Endothelial cell of umbilical vein (primary cell): ENCODE measurements at regions not wholly inside any gene's neighbourhood (a gene's known extent, or its start where the extent isn't known, plus 50 kb on each side); places are given as distances from the start of the nearest gene placed in this dataset.
"Not testable (repeated sequence)": the region's sequence is repeated elsewhere in the genome, so short reads cannot be mapped to it uniquely, and the experiment has no call there.

ENCODE experiments used
- BruUV-seq: library from RNA; stranded (reverse); fragments of 400-500 nt; replicated peaks from 2 replicates; lab custom pipeline; 2021; lab: Mats Ljungman, UMichigan
- CTCF ChIA-PET: fragments of 300-600, 350-600 bp; sonication (Branson Sonifier 250); formaldehyde crosslinking; loops from one replicate; lab custom pipeline; 2021; ENCODE audit warnings: antibody characterized with exemption, inconsistent platforms; lab: Charles Lee
- POLR2A ChIA-PET: fragments of 300-600, 350-600 bp; sonication (Branson Sonifier 250); formaldehyde crosslinking; loops from one replicate; lab custom pipeline; 2021; ENCODE audit warnings: antibody characterized with exemption, inconsistent platforms; lab: Charles Lee
- DNase-seq: peaks from one replicate; pipeline ENCODE4 v3.0.0-alpha.2; 2011; ENCODE audit warnings: low read depth, low spot score
- FAIRE-seq: peaks from 2 replicates; lab custom pipeline; 2011; peaks lifted over from hg19 to GRCh38; lab: Jason Lieb, UNC
- H2AFZ ChIP-seq: 2 replicates; pipeline ENCODE4 v1.6.0; 2012; ENCODE audit warnings: low read depth, low read length, control low read depth, inconsistent platforms
- H3K27ac ChIP-seq: 2 replicates; pipeline ENCODE4 v1.5.1; 2011; ENCODE audit warnings: low read depth, mild to moderate bottlenecking, control low read depth, low read length, moderate library complexity; ENCODE audit not compliant: insufficient read depth
- H3K27me3 ChIP-seq, 2 experiments: 2 replicates each; pipeline versions ENCODE4 v1.6.0 to v1.6.1; 2011; ENCODE audit warnings: low read length in 2 of 2, mixed read lengths in 1 of 2; ENCODE audit not compliant: control insufficient read depth in 2 of 2, insufficient read depth in 2 of 2
- H3K36me3 ChIP-seq, 2 experiments: 2 replicates in 1 of 2; 3 replicates in 1 of 2; pipeline ENCODE4 v1.5.1; 2011; ENCODE audit warnings: low read length in 2 of 2, mild to moderate bottlenecking in 1 of 2, moderate library complexity in 1 of 2; ENCODE audit not compliant: control insufficient read depth in 2 of 2, insufficient read depth in 2 of 2; ENCODE audit errors: extremely low read depth in 1 of 2
- H3K4me1 ChIP-seq: 3 replicates; pipeline ENCODE4 v1.5.1; 2011; ENCODE audit warnings: mild to moderate bottlenecking, low read length; ENCODE audit not compliant: control insufficient read depth, insufficient read depth; ENCODE audit errors: extremely low read depth
- H3K4me2 ChIP-seq: 2 replicates; pipeline ENCODE4 v1.6.1; 2011; ENCODE audit warnings: low read length, control low read depth, mixed read lengths; ENCODE audit not compliant: insufficient read depth
- H3K4me3 ChIP-seq, 3 experiments: fragments of 200-600 bp in 1 of 3; sonication (generic), shearing (Covaris generic) in 1 of 3; replicated peaks in 1 of 3; 2 replicates each; pipeline ENCODE4 v1.5.1; 2011 to 2016; ENCODE audit warnings: control low read depth in 3 of 3, low read length in 3 of 3, mild to moderate bottlenecking in 2 of 3, inconsistent platforms in 1 of 3, low read depth in 1 of 3, moderate library complexity in 1 of 3; ENCODE audit not compliant: insufficient read depth in 1 of 3
- H3K79me2 ChIP-seq: 2 replicates; pipeline ENCODE4 v1.6.0; 2012; ENCODE audit warnings: low read length, inconsistent platforms; ENCODE audit not compliant: control insufficient read depth, insufficient read depth
- H3K9ac ChIP-seq: replicated peaks from 2 replicates; pipeline ENCODE3; 2011; ENCODE audit warnings: low read length, control low read depth; ENCODE audit not compliant: insufficient read depth; ENCODE audit errors: extremely low read depth
- H3K9me1 ChIP-seq: replicated peaks from 3 replicates; pipeline ENCODE4 v1.6.0; 2011; ENCODE audit warnings: mild to moderate bottlenecking, low read length; ENCODE audit not compliant: control insufficient read depth, insufficient read depth; ENCODE audit errors: extremely low read depth
- H3K9me3 ChIP-seq: replicated peaks from 2 replicates; pipeline ENCODE4 v1.5.1; 2012; ENCODE audit warnings: low read length, inconsistent platforms; ENCODE audit not compliant: control insufficient read depth, insufficient read depth
- H4K20me1 ChIP-seq: replicated peaks from 2 replicates; pipeline ENCODE3; 2011; ENCODE audit warnings: mild to moderate bottlenecking, low read length; ENCODE audit not compliant: control insufficient read depth, insufficient read depth; ENCODE audit errors: extremely low read depth
- EZH2 ChIP-seq: IDR thresholded peaks from 2 replicates; pipeline ENCODE4 v1.6.1; 2012; ENCODE audit warnings: borderline replicate concordance, low read depth, mild to moderate bottlenecking, moderate library complexity, low read length, inconsistent platforms; ENCODE audit not compliant: severe bottlenecking
- FOS ChIP-seq: IDR thresholded peaks from 2 replicates; pipeline ENCODE4 v1.6.1; 2011; ENCODE audit warnings: mild to moderate bottlenecking, low read length, moderate library complexity, borderline replicate concordance; ENCODE audit not compliant: insufficient read depth
- GATA2 ChIP-seq: IDR thresholded peaks from 2 replicates; pipeline ENCODE4 v1.7.0; 2011; ENCODE audit warnings: low read depth, mild to moderate bottlenecking, moderate library complexity, mixed read lengths, low read length; ENCODE audit not compliant: insufficient read length, insufficient read depth
- JUN ChIP-seq: IDR thresholded peaks from 2 replicates; pipeline ENCODE4 v1.6.1; 2011; ENCODE audit warnings: borderline replicate concordance, low read depth; ENCODE audit not compliant: insufficient read length, insufficient read depth
- MYC ChIP-seq: IDR thresholded peaks from one replicate; pipeline ENCODE4 v1.6.1; 2011; ENCODE audit warnings: mild to moderate bottlenecking, low read depth, low read length
- POLR2A ChIP-seq: IDR thresholded peaks from 2 replicates; pipeline ENCODE4 v1.6.1; 2012; ENCODE audit warnings: low read depth, mild to moderate bottlenecking, control low read depth, low read length
- POLR2AphosphoS5 ChIP-seq: IDR thresholded peaks from 2 replicates; pipeline ENCODE4 v1.6.1; 2012; ENCODE audit warnings: low read depth, mild to moderate bottlenecking, control low read depth, low read length, moderate library complexity; ENCODE audit not compliant: insufficient read depth
- dilution Hi-C: fragments of 300-500 bp; cut with MboI; formaldehyde crosslinking; loops from one replicate; pipeline ENCODE4 v1.15.0; 2019; ENCODE audit warnings: low sequenced_read_pairs; ENCODE audit not compliant: extremely low pct_ligation_motif_present
- intact Hi-C: fragments of 100-400 bp; cut with micrococcal nuclease; formaldehyde crosslinking; loops from one replicate; pipeline ENCODE4 v1.10.0; 2022
- TF ChIP-seq, protein P1 (sequence below): IDR thresholded peaks from 2 replicates; pipeline ENCODE4 v1.6.1; 2011; ENCODE audit not compliant: insufficient read depth, insufficient read length
- TF ChIP-seq, protein P2 (sequence below), 2 donors: IDR thresholded peaks; 1 replicate in 1 of 2; 2 replicates in 1 of 2; pipeline ENCODE4 v1.5.1; 2011; ENCODE audit warnings: low read length in 2 of 2, mild to moderate bottlenecking in 2 of 2, moderate library complexity in 2 of 2, control low read depth in 1 of 2, inconsistent platforms in 1 of 2, low read depth in 1 of 2; ENCODE audit not compliant: insufficient read depth in 1 of 2; ENCODE audit errors: extremely low read depth in 1 of 2

DNA sequence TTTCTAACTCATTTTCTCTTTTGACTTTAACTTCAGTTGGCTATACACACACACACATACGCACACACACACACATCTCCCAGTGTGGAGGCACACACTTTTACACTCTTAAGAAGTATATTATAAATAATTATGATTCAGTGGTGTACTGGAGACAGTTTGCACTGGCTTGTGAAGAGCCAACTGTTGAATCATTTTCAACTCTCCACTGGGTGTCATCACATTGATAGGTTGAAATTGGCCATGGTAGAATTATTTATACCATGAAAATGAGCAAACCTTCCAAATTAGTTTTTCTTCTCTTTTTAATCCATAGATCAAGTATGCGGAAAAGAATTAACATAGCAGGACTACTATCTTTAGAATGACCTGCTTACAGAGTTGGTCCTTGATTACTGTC, 407.1 kb downstream of the BMP2 start:
- Histone ChIP-seq H3K4me3 (no peak overlapping the region), H3K9me1 (no peaks in the 10 kb centered on the region), H3K36me3 (no peaks in the 10 kb centered on the region), H3K9ac (no peak overlapping the region), H3K27me3 (no peaks in the 10 kb centered on the region), H3K4me1 (no peaks in the 10 kb centered on the region), H2AFZ (no peak overlapping the region), H3K27ac (no peak overlapping the region), H3K9me3 (no peaks in the 10 kb centered on the region), H4K20me1 (no peaks in the 10 kb centered on the region), H3K79me2 (no peaks in the 10 kb centered on the region), H3K4me2 (no peak overlapping the region)
- no peak for FAIRE-seq
- intact Hi-C loops = no loop called here
- ChIA-PET POLR2A (no interaction called here), CTCF (interaction anchor here (1.2 kb wide), 2 partner anchors 22 to 538 kb away, joined by 3 read pairs; no protein-coding TSS in a partner anchor)
- DNase-seq = no peak
- TF ChIP-seq GATA2 (no peak), POLR2A (no peak), FOS (no peak), MYC (no peak), POLR2AphosphoS5 (no peak), EZH2 (no peak), JUN (no peak)
- TF ChIP-seq, protein P1, sequence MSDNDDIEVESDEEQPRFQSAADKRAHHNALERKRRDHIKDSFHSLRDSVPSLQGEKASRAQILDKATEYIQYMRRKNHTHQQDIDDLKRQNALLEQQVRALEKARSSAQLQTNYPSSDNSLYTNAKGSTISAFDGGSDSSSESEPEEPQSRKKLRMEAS = no peak
- TF ChIP-seq, protein P2, sequence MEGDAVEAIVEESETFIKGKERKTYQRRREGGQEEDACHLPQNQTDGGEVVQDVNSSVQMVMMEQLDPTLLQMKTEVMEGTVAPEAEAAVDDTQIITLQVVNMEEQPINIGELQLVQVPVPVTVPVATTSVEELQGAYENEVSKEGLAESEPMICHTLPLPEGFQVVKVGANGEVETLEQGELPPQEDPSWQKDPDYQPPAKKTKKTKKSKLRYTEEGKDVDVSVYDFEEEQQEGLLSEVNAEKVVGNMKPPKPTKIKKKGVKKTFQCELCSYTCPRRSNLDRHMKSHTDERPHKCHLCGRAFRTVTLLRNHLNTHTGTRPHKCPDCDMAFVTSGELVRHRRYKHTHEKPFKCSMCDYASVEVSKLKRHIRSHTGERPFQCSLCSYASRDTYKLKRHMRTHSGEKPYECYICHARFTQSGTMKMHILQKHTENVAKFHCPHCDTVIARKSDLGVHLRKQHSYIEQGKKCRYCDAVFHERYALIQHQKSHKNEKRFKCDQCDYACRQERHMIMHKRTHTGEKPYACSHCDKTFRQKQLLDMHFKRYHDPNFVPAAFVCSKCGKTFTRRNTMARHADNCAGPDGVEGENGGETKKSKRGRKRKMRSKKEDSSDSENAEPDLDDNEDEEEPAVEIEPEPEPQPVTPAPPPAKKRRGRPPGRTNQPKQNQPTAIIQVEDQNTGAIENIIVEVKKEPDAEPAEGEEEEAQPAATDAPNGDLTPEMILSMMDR (IDR thresholded peaks at IDR 0.05; ENCODE audit: extremely low read depth in 1 of 2, insufficient read depth in 1 of 2, low read depth in 1 of 2, low read length in 2 of 2) = no peak
- dilution Hi-C loops = no loop called here
- no TSS peak for BruUV-seq

DNA sequence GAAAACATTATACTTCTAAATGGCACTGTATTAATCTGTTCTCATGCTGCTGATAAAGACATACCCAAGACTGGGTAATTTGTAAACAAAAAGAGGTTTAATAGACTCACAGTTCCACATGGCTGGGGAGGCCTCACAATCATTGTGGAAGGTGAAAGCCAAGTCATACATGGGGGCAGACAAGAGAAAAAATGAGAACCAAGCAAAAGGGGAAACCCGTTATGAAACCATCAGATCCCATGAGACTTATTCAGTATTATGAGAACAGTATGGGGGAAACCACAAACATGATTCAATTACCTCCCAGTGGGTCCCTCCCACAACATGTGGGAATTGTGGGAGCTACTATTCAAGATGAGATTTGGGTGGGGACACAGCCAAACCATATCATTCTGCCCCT, 408.3 kb downstream of the BMP2 start:
- H3K4me1 ChIP-seq, FAIRE-seq, DNase-seq, H3K4me3 ChIP-seq, H3K9ac ChIP-seq, dilution Hi-C loops, BruUV-seq, H3K4me2 ChIP-seq, intact Hi-C loops, H3K27ac ChIP-seq, H3K36me3 ChIP-seq, H2AFZ ChIP-seq, H3K9me3 ChIP-seq, CTCF ChIA-PET, POLR2A ChIA-PET, H3K27me3 ChIP-seq, H3K9me1 ChIP-seq, H4K20me1 ChIP-seq, H3K79me2 ChIP-seq: not testable (repeated sequence)
